ENCODE measurements at regions not wholly inside any gene's neighbourhood (a gene's known extent, or its start where the extent isn't known, plus 50 kb on each side); places are given as distances from the start of the nearest gene placed in this dataset.

DNA sequence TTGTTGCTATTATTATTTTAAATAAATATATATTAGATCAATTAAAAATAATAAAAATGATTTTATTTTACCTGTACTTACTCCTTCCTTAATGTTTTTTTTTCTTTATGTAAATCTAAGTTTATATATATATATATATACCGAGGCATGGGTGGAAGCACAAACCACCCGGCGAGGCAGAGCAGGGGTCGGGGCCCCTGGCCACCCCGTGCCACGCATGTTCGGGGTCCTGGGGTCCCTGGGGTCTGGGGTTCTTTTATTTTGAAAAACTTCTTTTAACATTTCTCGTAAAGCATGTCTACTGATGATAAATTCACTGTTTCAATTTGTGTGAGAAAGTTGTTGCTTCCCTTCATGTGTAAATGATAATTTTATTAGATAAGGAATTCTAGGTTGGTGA is 976.1 kb downstream of the REEP3 start:
- TF ChIP-seq TAF1 (IDR thresholded peaks at IDR 0.05; ENCODE audit: borderline replicate concordance, low read depth, low read length) (no peak), POLR2A (IDR thresholded peaks at IDR 0.05; ENCODE audit: low read depth, low read length) (no peak)

Measured in GM12892 (cell line).